Spleen (tissue), 11 donors: ENCODE measurements at regions not wholly inside any gene's neighbourhood (a gene's known extent, or its start where the extent isn't known, plus 50 kb on each side); places are given as distances from the start of the nearest gene placed in this dataset.

ENCODE experiments used
- DNase-seq: peaks from one replicate; pipeline ENCODE4 v3.0.0-alpha.2; 2020
- H3K27ac ChIP-seq, 8 donors: fragments of 200-600 bp; sonication (generic) in 7 of 8; 1 replicate in 4 of 8; 2 replicates in 4 of 8; pipeline versions ENCODE4 v1.5.0 to v1.8.0; 2016 to 2021; ENCODE audit warnings: inconsistent platforms in 4 of 8, mild to moderate bottlenecking in 4 of 8, moderate library complexity in 1 of 8
- H3K27me3 ChIP-seq, 7 donors: fragments of 200-600 bp; sonication (generic) in 6 of 7; replicated peaks in 1 of 7; 1 replicate in 4 of 7; 2 replicates in 3 of 7; pipeline versions ENCODE4 v1.5.0 to v1.8.0; 2016 to 2021; ENCODE audit warnings: inconsistent platforms in 3 of 7, mild to moderate bottlenecking in 1 of 7
- H3K36me3 ChIP-seq, 6 donors: fragments of 200-600 bp; sonication (generic) in 5 of 6; 1 replicate in 4 of 6; 2 replicates in 2 of 6; pipeline versions ENCODE4 v1.5.0 to v1.8.0; 2016 to 2021; ENCODE audit warnings: inconsistent platforms in 2 of 6
- H3K4me1 ChIP-seq, 6 donors: fragments of 200-600 bp; sonication (generic) in 5 of 6; 1 replicate in 3 of 6; 2 replicates in 3 of 6; pipeline versions ENCODE4 v1.5.0 to v1.8.0; 2016 to 2021; ENCODE audit warnings: inconsistent platforms in 3 of 6
- H3K4me3 ChIP-seq, 8 donors: fragments of 200-600 bp; sonication (generic) in 7 of 8; 1 replicate in 4 of 8; 2 replicates in 4 of 8; pipeline versions ENCODE4 v1.5.0 to v1.8.0; 2016 to 2021; ENCODE audit warnings: inconsistent platforms in 4 of 8, mild to moderate bottlenecking in 4 of 8, moderate library complexity in 2 of 8
- H3K9me3 ChIP-seq, 8 donors: fragments of 200-600 bp; sonication (generic) in 7 of 8; 1 replicate in 4 of 8; 2 replicates in 4 of 8; pipeline versions ENCODE4 v1.5.0 to v1.8.0; 2016 to 2021; ENCODE audit warnings: inconsistent platforms in 4 of 8
- CTCF ChIP-seq, 11 experiments: fragments of 200-600 bp in 7 of 11; fragments of 450-650 bp in 4 of 11; sonication (generic) in 4 of 11; IDR thresholded peaks in 8 of 11; conservative IDR thresholded peaks in 3 of 11; 1 replicate in 7 of 11; 2 replicates in 4 of 11; pipeline versions ENCODE4 v1.4.0 to v1.8.0; 2016 to 2021; ENCODE audit warnings: antibody characterized with exemption in 11 of 11, inconsistent platforms in 4 of 11, mild to moderate bottlenecking in 1 of 11
- POLR2A ChIP-seq, 3 donors: fragments of 450-650 bp; IDR thresholded peaks; one replicate each; pipeline ENCODE4 v1.5.1; 2017; ENCODE audit warnings: antibody characterized with exemption in 3 of 3, mild to moderate bottlenecking in 1 of 3
- POLR2AphosphoS5 ChIP-seq, 3 donors: sonication (generic); formaldehyde crosslinking; IDR thresholded peaks; one replicate each; pipeline ENCODE4 v1.5.1; 2017; ENCODE audit warnings: antibody characterized with exemption in 3 of 3
- WGBS, 5 donors: extraction: QIAGEN DNeasy Blood & Tissue Kit in 3 of 5; methylation state at CpG; one replicate each; pipeline versions ENCODE4 v1.1.5 to v1.1.7; 2013 to 2018; 5-methylcytosine and 5-hydroxymethylcytosine counted together
- intact Hi-C: fragments of 100-400 bp; cut with DNase I; formaldehyde crosslinking; loops from one replicate; pipeline ENCODE4 v1.15.0; 2023; ENCODE audit warnings: low total_unique reads
- donor health status: healthy with polysubstance abuse.
- donor health status: DM: no; HTN: no; CAD: no; lungs with moderate emphysema.
- donor health status: DM: no; HTN: no; CAD: no.
- donor health status: Bipolar disorder and iron deficiency.
- donor health status: healthy.
- donor health status: DM: no; HTN: no; CAD: no.
- donor health status: DM: yes; HTN: yes; CAD: no.

- no peak for DNase-seq
- Histone ChIP-seq H3K27ac (no peak overlapping the region), H3K9me3 (no peaks in the 10 kb centered on the region), H3K4me1 (no peaks in the 10 kb centered on the region), H3K4me3 (no peak overlapping the region), H3K27me3 (peaks cover 0 to 23% (median 0%) of the 10 kb centered on the region in 7 donors), H3K36me3 (no peaks in the 10 kb centered on the region)
- no peak for TF ChIP-seq CTCF (IDR thresholded peaks at IDR 0.05 in 8 of 11, conservative IDR thresholded peaks at IDR 0.05 in 3 of 11)
- TF ChIP-seq POLR2AphosphoS5 (IDR thresholded peaks at IDR 0.05) = no peak
- whole genome bisulfite sequencing, 5 donors = 50 to 56% (median 52%) methylated on average over 2 of the region's 2 CpGs
- intact Hi-C loops = no loop called here
Measured at GRCh38 chr10:80730522-80730921, 192.8 kb downstream of the SH2D4B start.

DNA sequence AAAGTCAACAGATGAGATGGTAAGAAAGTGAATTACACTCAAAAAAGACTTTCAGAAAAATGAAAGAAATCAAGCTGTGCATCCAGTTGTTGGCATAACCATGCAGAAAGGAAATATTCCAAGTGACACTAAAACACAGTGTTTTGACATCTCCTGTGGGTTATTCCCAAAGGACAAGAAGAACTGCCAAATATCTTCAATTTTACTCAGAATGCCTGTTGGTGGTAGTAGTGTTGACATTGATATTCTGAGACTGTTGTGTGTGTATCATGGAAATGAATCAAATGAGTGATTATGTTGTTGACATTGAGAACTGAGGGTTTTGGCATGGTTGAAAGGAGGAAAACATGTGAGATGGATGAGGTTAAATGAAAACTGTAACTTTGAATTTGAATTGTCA lies 196.9 kb downstream of the SH2D4B start:
- Histone ChIP-seq H3K9me3 (no peaks in the 10 kb centered on the region), H3K4me1 (no peaks in the 10 kb centered on the region), H3K36me3 (no peaks in the 10 kb centered on the region), H3K27ac (no peak overlapping the region), H3K27me3 (peaks cover 0 to 23% (median 0%) of the 10 kb centered on the region in 7 donors), H3K4me3 (no peak overlapping the region)
- intact Hi-C loops = no loop called here
- TF ChIP-seq CTCF (IDR thresholded peaks at IDR 0.05 in 8 of 11, conservative IDR thresholded peaks at IDR 0.05 in 3 of 11) (no peak), POLR2AphosphoS5 (IDR thresholded peaks at IDR 0.05) (no peak), POLR2A (IDR thresholded peaks at IDR 0.05) (no peak)
- DNase-seq = no peak

DNA sequence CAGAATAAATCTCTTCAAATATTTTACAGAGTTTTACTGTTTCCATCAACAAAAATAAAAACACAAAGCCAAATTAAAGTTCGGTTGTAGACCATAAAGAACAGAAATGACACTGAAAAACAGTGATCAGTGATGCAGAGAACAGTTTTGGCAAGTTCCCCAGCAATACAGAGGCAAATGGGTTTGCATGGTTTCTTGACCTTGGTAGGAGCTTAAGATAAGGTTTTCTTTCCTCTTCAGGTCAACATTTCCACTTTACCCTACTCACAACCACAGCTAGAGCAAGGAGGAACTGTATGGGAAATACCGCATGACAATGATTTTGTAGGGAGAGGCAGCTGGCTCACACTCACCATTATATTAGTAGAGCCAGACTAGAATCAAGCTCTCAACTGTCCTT lies 199.5 kb downstream of the SH2D4B start:
- Histone ChIP-seq H3K4me3 (no peak overlapping the region), H3K27me3 (peaks cover 0 to 3% (median 0%) of the 10 kb centered on the region in 7 donors), H3K27ac (no peak overlapping the region), H3K4me1 (no peaks in the 10 kb centered on the region), H3K36me3 (no peaks in the 10 kb centered on the region), H3K9me3 (no peaks in the 10 kb centered on the region)
- 79 to 84% (median 83%) methylated on average over 2 of the region's 2 CpGs for WGBS, 5 donors
- no peak for DNase-seq
- intact Hi-C loops = no loop called here
- no peak for TF ChIP-seq CTCF (IDR thresholded peaks at IDR 0.05 in 8 of 11, conservative IDR thresholded peaks at IDR 0.05 in 3 of 11)
- TF ChIP-seq POLR2A (IDR thresholded peaks at IDR 0.05) = no peak
- TF ChIP-seq POLR2AphosphoS5 (IDR thresholded peaks at IDR 0.05) = no peak

GRCh38 chr10:80739328-80739727 lies 201.6 kb downstream of the SH2D4B start:
- no peaks in the 10 kb centered on the region for H3K4me1 ChIP-seq
- H3K27ac ChIP-seq = no peak overlapping the region
- no peak for DNase-seq
- intact Hi-C loops = no loop called here
- no peak overlapping the region for H3K4me3 ChIP-seq
- no peaks in the 10 kb centered on the region for H3K27me3 ChIP-seq
- H3K9me3 ChIP-seq = no peaks in the 10 kb centered on the region
- 84 to 92% (median 91%) methylated on average over 6 of the region's 6 CpGs for WGBS, 5 donors
- H3K36me3 ChIP-seq = no peaks in the 10 kb centered on the region
- TF ChIP-seq CTCF (IDR thresholded peaks at IDR 0.05 in 8 of 11, conservative IDR thresholded peaks at IDR 0.05 in 3 of 11) (no peak), POLR2AphosphoS5 (IDR thresholded peaks at IDR 0.05) (no peak), POLR2A (IDR thresholded peaks at IDR 0.05) (no peak)
